GM12864 (cell line): ENCODE measurements at regions not wholly inside any gene's neighbourhood (a gene's known extent, or its start where the extent isn't known, plus 50 kb on each side); places are given as distances from the start of the nearest gene placed in this dataset.
A peak's percentile ranks its signal among the peaks of the same experiment; 100 is the strongest.

Experiments used
- DNase-seq: peaks from one replicate; pipeline ENCODE4 v3.0.0-alpha.2; 2011; ENCODE audit warnings: low read depth
- H3K4me3 ChIP-seq: 2 replicates; pipeline ENCODE4 v1.5.1; 2011; ENCODE audit warnings: mild to moderate bottlenecking, low read depth, low read length, control low read depth
- CTCF ChIP-seq: IDR thresholded peaks from 2 replicates; pipeline ENCODE4 v1.5.1; 2011; ENCODE audit warnings: low read depth, mild to moderate bottlenecking, moderate library complexity, low read length, control low read depth, inconsistent platforms; ENCODE audit errors: missing control alignments

DNA sequence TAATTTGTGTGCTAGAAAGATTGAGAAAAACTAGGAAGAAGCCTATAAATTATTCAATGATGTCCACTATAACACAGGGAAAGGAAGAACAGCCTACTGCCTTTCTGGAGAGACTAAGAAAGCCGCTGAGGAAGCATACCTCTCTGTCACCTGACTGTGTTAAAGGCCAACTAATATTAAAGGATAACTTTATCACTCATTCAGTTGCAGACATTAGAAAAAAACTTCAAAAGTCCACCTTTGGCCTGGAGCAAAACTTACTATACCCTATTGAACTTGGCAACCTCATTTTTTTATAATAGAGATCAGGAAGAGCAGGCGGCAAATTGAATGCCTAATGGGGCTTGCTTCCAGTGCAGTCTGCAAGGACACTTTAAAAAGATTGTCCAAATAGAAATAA lies 309.5 kb upstream of the HSFY2 start:
- no peak for TF ChIP-seq CTCF
- no peak for DNase-seq
- no peak overlapping the region for H3K4me3 ChIP-seq

GRCh38 chrY:19077698-19078113 lies 304.2 kb upstream of the HSFY2 start:
- no peak for DNase-seq
- no peak overlapping the region for H3K4me3 ChIP-seq
- TF ChIP-seq CTCF = no peak

- no peak for DNase-seq
- no peak overlapping the region for H3K4me3 ChIP-seq
- TF ChIP-seq CTCF = no peak
Observed at GRCh38 chrY:19076846-19077697, 303.5 kb upstream of the HSFY2 start.

DNA sequence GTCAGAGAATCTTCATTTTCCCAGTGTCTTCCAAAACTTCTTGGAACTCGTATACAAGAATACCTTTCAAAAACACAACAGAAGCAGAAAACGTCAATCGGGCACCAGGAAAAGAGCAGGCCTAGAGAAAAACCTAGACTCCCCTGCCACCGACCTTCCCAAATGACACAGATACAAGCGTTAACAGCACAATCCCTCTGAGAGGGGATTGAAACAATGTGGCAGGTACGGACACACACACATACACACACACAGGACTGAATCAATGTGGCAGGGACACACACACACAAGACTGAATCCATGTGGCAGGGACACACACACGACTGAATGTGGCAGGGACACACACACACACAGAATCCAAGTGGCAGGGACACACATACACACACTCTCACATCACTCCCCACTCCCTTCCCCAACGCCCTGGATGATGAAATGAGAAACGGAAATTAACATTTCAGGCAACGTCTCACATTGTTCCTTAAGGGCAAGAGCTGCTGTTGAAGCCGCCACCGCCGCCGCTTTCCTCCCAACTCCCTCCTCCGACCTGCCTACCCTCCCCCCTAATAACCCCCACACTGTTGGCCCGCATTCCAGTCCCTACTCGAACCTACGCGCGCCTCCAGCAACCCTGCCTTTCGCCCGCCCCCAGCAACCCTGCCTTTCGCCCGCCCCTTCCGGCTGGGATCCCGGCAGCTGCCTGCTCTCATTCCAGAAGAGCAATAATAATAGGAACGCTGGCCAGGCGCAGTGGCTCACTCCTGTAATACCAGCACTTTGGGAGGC lies 302.1 kb upstream of the HSFY2 start:
- TF ChIP-seq CTCF = no peak
- peak overlapping the region; percentile 34 for H3K4me3 ChIP-seq
- DNase-seq = no peak

DNA sequence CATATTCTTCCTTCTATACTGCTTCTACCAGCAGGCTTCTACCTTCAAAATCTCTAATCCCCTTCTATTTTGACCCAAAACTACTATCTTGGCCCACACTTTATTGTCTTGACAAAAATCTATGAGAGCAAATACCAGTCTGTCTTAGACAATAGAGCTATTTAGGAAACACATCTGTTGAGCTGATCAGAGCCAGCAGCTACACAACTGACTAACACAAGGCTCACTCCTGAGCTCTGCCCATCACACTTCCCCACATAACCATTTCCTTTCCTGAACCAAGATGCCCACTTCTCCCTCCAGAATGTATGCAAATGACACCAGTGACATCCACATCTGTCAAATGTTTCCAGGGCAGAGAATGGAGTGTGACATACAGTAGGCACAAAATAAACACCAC lies 293.9 kb upstream of the HSFY2 start:
- no peak for TF ChIP-seq CTCF
- no peak for DNase-seq
- H3K4me3 ChIP-seq = no peak overlapping the region

GRCh38 chrY:19066447-19067190 lies 293.1 kb upstream of the HSFY2 start:
- TF ChIP-seq CTCF = no peak
- H3K4me3 ChIP-seq = no peak overlapping the region
- no peak for DNase-seq
